ENCODE measurements at regions not wholly inside any gene's neighbourhood (a gene's known extent, or its start where the extent isn't known, plus 50 kb on each side); places are given as distances from the start of the nearest gene placed in this dataset.
"Not testable (repeated sequence)": the region's sequence is repeated elsewhere in the genome, so short reads cannot be mapped to it uniquely, and the experiment has no call there.

GRCh38 chr10:64118736-64119135 lies 597.5 kb downstream of the REEP3 start:
- Histone ChIP-seq H3K36me3 (replicated peaks in 1 of 2; ENCODE audit: insufficient read depth in 1 of 2, low read depth in 2 of 2) (no peaks in the 10 kb centered on the region), H3K27ac (no peak overlapping the region), H3K4me1 (no peaks in the 10 kb centered on the region), H3K27me3 (no peaks in the 10 kb centered on the region), H3K4me3 (no peak overlapping the region), H3K9me3 (no peaks in the 10 kb centered on the region)
- intact Hi-C loops (cut with DNase I), result no loop called here
- WGBS, 2 donors, result 90% methylated on average over 2 of the region's 2 CpGs
- no peak for TF ChIP-seq CTCF (IDR thresholded peaks at IDR 0.05)
- no peak for TF ChIP-seq POLR2A (IDR thresholded peaks at IDR 0.05)
- DNase-seq (no peak), ATAC-seq (no peak)

- H3K27me3 ChIP-seq; H3K9me3 ChIP-seq; H3K4me1 ChIP-seq; ATAC-seq; H3K36me3 ChIP-seq (replicated peaks in 1 of 2; ENCODE audit: insufficient read depth in 1 of 2, low read depth in 2 of 2); intact Hi-C loops (cut with DNase I); DNase-seq; H3K4me3 ChIP-seq; H3K27ac ChIP-seq: not testable (repeated sequence)
- WGBS, 2 donors, result 85 to 94% methylated on average over 17 to 23 of the region's 23 CpGs
These were observed 599.2 kb downstream of the REEP3 start for GRCh38 chr10:64120301-64120980.

GRCh38 chr10:64130152-64130551 lies 609.0 kb downstream of the REEP3 start:
- no peak overlapping the region for H3K4me3 ChIP-seq
- no peaks in the 10 kb centered on the region for H3K9me3 ChIP-seq
- WGBS, 2 donors, result 46 to 55% methylated on average over 1 of the region's 1 CpG
- H3K36me3 ChIP-seq (replicated peaks in 1 of 2; ENCODE audit: insufficient read depth in 1 of 2, low read depth in 2 of 2), result no peaks in the 10 kb centered on the region
- TF ChIP-seq CTCF (IDR thresholded peaks at IDR 0.05), result no peak
- no peak for TF ChIP-seq POLR2A (IDR thresholded peaks at IDR 0.05)
- intact Hi-C loops (cut with DNase I), result no loop called here
- H3K4me1 ChIP-seq, result no peaks in the 10 kb centered on the region
- H3K27me3 ChIP-seq, result no peaks in the 10 kb centered on the region
- no peak overlapping the region for H3K27ac ChIP-seq
- ATAC-seq, result no peak
- DNase-seq, result no peak

GRCh38 chr10:64134676-64135075 lies 613.5 kb downstream of the REEP3 start:
- intact Hi-C loops (cut with DNase I), result no loop called here
- 31 to 58% methylated on average over 1 of the region's 1 CpG for WGBS, 2 donors
- Histone ChIP-seq H3K9me3 (no peaks in the 10 kb centered on the region), H3K4me3 (no peak overlapping the region), H3K36me3 (replicated peaks in 1 of 2; ENCODE audit: insufficient read depth in 1 of 2, low read depth in 2 of 2) (no peaks in the 10 kb centered on the region), H3K27me3 (no peaks in the 10 kb centered on the region), H3K4me1 (no peaks in the 10 kb centered on the region), H3K27ac (no peak overlapping the region)
- ATAC-seq (no peak), DNase-seq (no peak)
- TF ChIP-seq CTCF (IDR thresholded peaks at IDR 0.05) (no peak), POLR2A (IDR thresholded peaks at IDR 0.05) (no peak)

GRCh38 chr10:64142395-64142794 lies 621.2 kb downstream of the REEP3 start:
- DNase-seq, result no peak
- H3K27me3 ChIP-seq, result no peaks in the 10 kb centered on the region
- H3K4me1 ChIP-seq, result no peaks in the 10 kb centered on the region
- intact Hi-C loops (cut with DNase I), result no loop called here
- WGBS, 2 donors, result 66 to 73% methylated on average over 3 of the region's 3 CpGs
- no peaks in the 10 kb centered on the region for H3K9me3 ChIP-seq
- H3K4me3 ChIP-seq, result no peak overlapping the region
- no peak for TF ChIP-seq POLR2A (IDR thresholded peaks at IDR 0.05)
- TF ChIP-seq CTCF (IDR thresholded peaks at IDR 0.05), result no peak
- H3K36me3 ChIP-seq (replicated peaks in 1 of 2; ENCODE audit: insufficient read depth in 1 of 2, low read depth in 2 of 2), result no peaks in the 10 kb centered on the region
- no peak overlapping the region for H3K27ac ChIP-seq
- no peak for ATAC-seq

Measured in body of pancreas (tissue), 4 donors.